GM12801 (cell line): ENCODE measurements at regions not wholly inside any gene's neighbourhood (a gene's known extent, or its start where the extent isn't known, plus 50 kb on each side); places are given as distances from the start of the nearest gene placed in this dataset.

Source experiments
- CTCF ChIP-seq: IDR thresholded peaks from one replicate; pipeline ENCODE4 v1.5.1; 2011; ENCODE audit warnings: control low read depth; ENCODE audit not compliant: insufficient read length; ENCODE audit errors: extremely low read depth

- TF ChIP-seq CTCF = no peak
These were observed 98.3 kb downstream of the LYPLAL1 start for GRCh38 chr1:219271818-219272535.

GRCh38 chr1:219269171-219269570 is 95.5 kb downstream of the LYPLAL1 start:
- no peak for TF ChIP-seq CTCF

- no peak for TF ChIP-seq CTCF
These were observed 92.8 kb downstream of the LYPLAL1 start for GRCh38 chr1:219266524-219266923.

- TF ChIP-seq CTCF = no peak
These were observed 91.4 kb downstream of the LYPLAL1 start for GRCh38 chr1:219265026-219265515.

GRCh38 chr1:219264561-219264960 is 90.9 kb downstream of the LYPLAL1 start:
- TF ChIP-seq CTCF = no peak
